ENCODE measurements at regions not wholly inside any gene's neighbourhood (a gene's known extent, or its start where the extent isn't known, plus 50 kb on each side); places are given as distances from the start of the nearest gene placed in this dataset.

DNA sequence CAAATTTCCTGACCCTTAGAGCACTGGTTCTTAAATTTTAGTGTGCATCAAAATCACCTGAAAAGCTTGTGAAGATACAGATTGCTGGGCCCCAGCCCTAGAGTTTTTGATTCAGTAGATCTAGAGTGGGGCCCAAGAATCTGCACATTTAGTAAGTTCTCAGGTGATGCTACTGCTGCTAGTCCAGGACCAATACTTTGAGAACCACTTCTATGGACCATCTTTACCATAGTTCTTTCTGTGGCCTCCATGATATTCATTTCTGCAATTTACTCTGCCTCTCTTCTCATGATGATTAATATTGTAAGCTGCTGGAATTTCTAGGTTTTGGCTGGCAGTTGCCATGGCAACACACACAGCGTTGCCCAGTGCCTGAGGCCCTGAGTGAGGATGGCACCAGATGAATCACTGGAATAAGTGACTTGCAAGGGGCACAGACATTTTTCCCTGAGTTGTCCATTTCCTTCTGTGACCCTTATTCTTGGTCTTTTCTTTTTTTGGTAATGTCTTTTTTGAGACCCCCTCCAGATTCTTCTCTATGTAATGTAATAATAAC lies 83.6 kb downstream of the PPP1R2C start:
- Histone ChIP-seq H3K4me2 (ENCODE audit: low read length) (no peak overlapping the region), H3K4me1 (ENCODE audit: control insufficient read depth, insufficient read depth, low read length) (no peaks in the 10 kb centered on the region), H3K27me3 (ENCODE audit: control insufficient read depth, insufficient read depth, low read length) (peaks cover 5% of the 10 kb centered on the region), H3K4me3 (ENCODE audit: low read length) (no peak overlapping the region), H3K9me3 (replicated peaks; ENCODE audit: low read length) (no peaks in the 10 kb centered on the region), H3K36me3 (ENCODE audit: insufficient read depth, low read length) (no peaks in the 10 kb centered on the region), H3K9ac (ENCODE audit: low read depth, low read length) (no peak overlapping the region)

DNA sequence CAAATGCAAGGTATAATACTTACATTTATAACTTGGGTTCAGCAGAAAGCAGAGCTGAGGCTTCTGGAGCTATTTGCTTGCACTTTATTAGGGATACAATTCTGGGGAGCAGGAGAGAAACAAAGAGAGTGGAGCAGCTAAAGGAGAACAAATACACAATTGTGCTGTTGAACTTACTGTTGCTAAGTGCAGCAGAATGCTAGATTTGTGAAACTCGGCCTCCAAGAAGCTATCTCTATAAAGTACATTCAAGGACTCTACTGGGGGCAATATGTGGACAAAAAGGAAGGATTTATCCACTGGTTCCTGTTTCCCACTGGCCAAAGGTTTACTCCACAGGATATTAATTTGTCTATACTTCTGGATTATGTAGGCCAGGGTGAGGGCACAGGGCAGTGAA lies 86.8 kb downstream of the PPP1R2C start:
- H3K36me3 ChIP-seq (ENCODE audit: insufficient read depth, low read length), result no peaks in the 10 kb centered on the region
- H3K4me1 ChIP-seq (ENCODE audit: control insufficient read depth, insufficient read depth, low read length), result no peaks in the 10 kb centered on the region
- no peak overlapping the region for H3K4me3 ChIP-seq (ENCODE audit: low read length)
- no peak overlapping the region for H3K4me2 ChIP-seq (ENCODE audit: low read length)
- peaks cover 4% of the 10 kb centered on the region for H3K27me3 ChIP-seq (ENCODE audit: control insufficient read depth, insufficient read depth, low read length)
- no peak overlapping the region for H3K9ac ChIP-seq (ENCODE audit: low read depth, low read length)
- no peaks in the 10 kb centered on the region for H3K9me3 ChIP-seq (replicated peaks; ENCODE audit: low read length)

DNA sequence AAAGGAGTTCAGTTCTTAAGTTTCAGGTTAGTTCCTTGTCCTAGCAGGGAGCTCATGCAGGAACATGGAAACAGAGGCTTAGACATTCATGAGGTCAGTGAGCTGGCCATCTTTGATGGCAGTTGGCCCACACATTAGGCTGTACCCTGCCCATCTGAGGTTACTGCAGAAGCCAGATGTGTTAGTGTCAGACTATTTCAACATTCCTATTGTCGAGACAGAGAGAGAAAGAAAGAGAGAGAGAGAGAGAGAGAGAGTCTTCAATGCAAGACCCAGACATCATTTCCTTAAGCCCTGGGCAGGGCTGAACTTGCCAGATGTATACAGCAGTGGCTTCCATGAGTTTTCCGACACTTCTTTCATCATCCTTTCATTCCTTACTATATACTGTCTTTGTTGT lies 91.3 kb downstream of the PPP1R2C start:
- Histone ChIP-seq H3K4me3 (ENCODE audit: low read length) (no peak overlapping the region), H3K9ac (ENCODE audit: low read depth, low read length) (no peak overlapping the region), H3K4me2 (ENCODE audit: low read length) (no peak overlapping the region), H3K4me1 (ENCODE audit: control insufficient read depth, insufficient read depth, low read length) (no peaks in the 10 kb centered on the region), H3K27me3 (ENCODE audit: control insufficient read depth, insufficient read depth, low read length) (no peaks in the 10 kb centered on the region), H3K9me3 (replicated peaks; ENCODE audit: low read length) (no peaks in the 10 kb centered on the region), H3K36me3 (ENCODE audit: insufficient read depth, low read length) (no peaks in the 10 kb centered on the region)

DNA sequence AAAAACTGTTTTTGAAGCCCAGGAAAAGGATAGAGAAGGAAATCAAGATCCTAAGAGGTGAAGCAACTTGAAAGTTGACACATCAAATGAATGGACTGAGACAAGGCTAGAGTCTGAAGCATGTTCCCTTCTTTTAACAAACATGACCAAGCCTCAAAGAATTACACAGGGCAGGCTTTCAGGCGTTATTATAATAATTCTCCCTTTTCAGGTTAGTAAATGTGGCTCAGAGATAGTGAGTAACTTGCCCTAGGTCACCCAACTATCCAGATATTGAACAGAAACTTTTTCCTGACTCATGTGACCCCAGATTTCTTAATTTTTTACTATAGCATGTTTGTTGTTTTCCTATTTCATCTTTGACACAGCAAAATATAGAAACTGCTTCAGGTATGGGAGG lies 91.7 kb downstream of the PPP1R2C start:
- H3K4me2 ChIP-seq (ENCODE audit: low read length), result no peak overlapping the region
- H3K4me3 ChIP-seq (ENCODE audit: low read length), result no peak overlapping the region
- no peak overlapping the region for H3K9ac ChIP-seq (ENCODE audit: low read depth, low read length)
- no peaks in the 10 kb centered on the region for H3K4me1 ChIP-seq (ENCODE audit: control insufficient read depth, insufficient read depth, low read length)
- no peaks in the 10 kb centered on the region for H3K36me3 ChIP-seq (ENCODE audit: insufficient read depth, low read length)
- no peaks in the 10 kb centered on the region for H3K9me3 ChIP-seq (replicated peaks; ENCODE audit: low read length)
- no peaks in the 10 kb centered on the region for H3K27me3 ChIP-seq (ENCODE audit: control insufficient read depth, insufficient read depth, low read length)

DNA sequence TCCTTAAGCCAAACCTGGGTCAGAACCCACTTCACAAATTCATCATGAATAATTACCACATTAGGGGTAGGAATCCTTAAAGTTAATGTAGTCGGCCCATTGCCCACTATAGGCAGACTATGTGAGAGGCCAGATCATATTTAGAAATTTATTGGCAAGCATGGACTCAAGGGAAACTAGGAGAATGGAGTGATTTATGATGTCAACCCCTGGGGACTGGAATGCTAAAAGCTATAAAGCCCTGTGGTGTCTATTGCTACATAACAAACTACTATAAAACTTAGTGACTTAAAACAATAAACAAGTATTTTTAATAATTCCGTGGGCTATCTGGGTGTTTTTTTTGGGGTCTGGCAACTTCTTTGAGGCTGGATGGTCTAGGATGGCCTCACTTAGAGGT lies 93.9 kb downstream of the PPP1R2C start:
- Histone ChIP-seq H3K9ac (ENCODE audit: low read depth, low read length) (no peak overlapping the region), H3K9me3 (replicated peaks; ENCODE audit: low read length) (no peaks in the 10 kb centered on the region), H3K27me3 (ENCODE audit: control insufficient read depth, insufficient read depth, low read length) (no peaks in the 10 kb centered on the region), H3K4me3 (ENCODE audit: low read length) (no peak overlapping the region), H3K4me2 (ENCODE audit: low read length) (no peak overlapping the region), H3K36me3 (ENCODE audit: insufficient read depth, low read length) (no peaks in the 10 kb centered on the region), H3K4me1 (ENCODE audit: control insufficient read depth, insufficient read depth, low read length) (no peaks in the 10 kb centered on the region)

DNA sequence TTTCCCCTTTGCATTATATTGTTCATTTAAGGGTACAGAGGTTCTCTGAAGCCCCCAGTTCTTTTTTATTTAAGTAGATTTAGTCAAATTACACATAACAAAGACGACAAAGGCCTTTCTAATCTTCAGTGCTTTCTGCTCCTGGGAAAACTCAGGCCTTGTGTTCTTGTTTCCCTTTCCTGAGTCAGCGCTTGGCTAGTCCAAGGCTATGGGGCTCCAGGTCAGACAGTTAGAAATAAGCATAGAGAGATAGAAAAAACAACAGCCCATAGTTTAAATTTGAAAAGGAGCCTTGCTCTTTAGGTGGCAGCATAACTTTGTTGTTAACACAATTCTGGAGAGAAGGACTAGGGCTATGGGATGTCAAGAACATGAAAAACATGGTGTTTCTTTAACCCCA lies 97.3 kb downstream of the PPP1R2C start:
- Histone ChIP-seq H3K4me1 (ENCODE audit: control insufficient read depth, insufficient read depth, low read length) (no peaks in the 10 kb centered on the region), H3K36me3 (ENCODE audit: insufficient read depth, low read length) (no peaks in the 10 kb centered on the region), H3K9ac (ENCODE audit: low read depth, low read length) (no peak overlapping the region), H3K27me3 (ENCODE audit: control insufficient read depth, insufficient read depth, low read length) (no peaks in the 10 kb centered on the region), H3K4me3 (ENCODE audit: low read length) (no peak overlapping the region), H3K9me3 (replicated peaks; ENCODE audit: low read length) (no peaks in the 10 kb centered on the region), H3K4me2 (ENCODE audit: low read length) (no peak overlapping the region)

DNA sequence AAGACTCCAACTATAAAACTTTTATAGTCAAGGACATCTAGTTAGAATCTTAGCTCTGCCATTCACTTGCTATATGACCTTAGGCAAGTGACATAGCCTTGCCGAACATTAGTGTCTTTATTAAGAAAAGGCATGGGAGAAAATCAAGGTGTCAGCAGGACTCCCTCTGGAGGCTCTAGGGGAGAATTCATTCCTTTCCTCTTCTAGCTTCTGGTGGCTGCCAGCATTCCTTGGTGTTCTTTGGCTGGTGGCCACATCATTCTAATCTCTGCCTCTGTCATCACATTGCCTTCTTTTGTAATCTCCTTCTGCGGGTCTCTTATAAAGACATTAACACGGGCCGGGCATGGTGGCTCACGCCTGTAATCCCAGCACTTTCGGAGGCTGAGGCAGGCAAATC lies 99.8 kb downstream of the PPP1R2C start:
- Histone ChIP-seq H3K9ac (ENCODE audit: low read depth, low read length) (no peak overlapping the region), H3K9me3 (replicated peaks; ENCODE audit: low read length) (no peaks in the 10 kb centered on the region), H3K4me1 (ENCODE audit: control insufficient read depth, insufficient read depth, low read length) (no peaks in the 10 kb centered on the region), H3K36me3 (ENCODE audit: insufficient read depth, low read length) (no peaks in the 10 kb centered on the region), H3K4me3 (ENCODE audit: low read length) (no peak overlapping the region), H3K27me3 (ENCODE audit: control insufficient read depth, insufficient read depth, low read length) (no peaks in the 10 kb centered on the region), H3K4me2 (ENCODE audit: low read length) (no peak overlapping the region)

DNA sequence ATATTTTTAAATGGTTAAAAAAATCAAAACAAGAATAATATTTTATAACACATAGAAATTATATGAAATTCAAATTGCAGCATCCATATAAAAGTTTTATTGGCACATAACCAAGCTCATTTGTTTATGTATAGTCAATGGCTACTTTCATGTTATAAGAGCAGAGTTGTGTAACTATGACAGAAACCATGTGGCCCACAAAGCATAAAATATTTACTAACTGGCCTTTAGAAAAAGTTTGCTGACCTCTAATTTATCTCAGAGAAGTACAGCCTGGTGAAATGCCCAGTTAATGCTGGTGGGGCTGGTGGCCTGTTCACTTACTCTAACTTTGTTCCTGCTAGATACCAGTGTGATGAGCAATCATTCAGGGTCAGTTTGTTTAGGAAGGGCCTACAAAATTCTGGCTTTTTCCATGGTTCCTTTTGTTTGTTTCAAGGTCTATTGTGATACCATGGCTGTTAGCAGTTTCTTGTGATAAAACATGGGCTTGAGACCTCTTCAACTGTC lies 104.6 kb downstream of the PPP1R2C start:
- no peaks in the 10 kb centered on the region for H3K9me3 ChIP-seq (replicated peaks; ENCODE audit: low read length)
- no peaks in the 10 kb centered on the region for H3K27me3 ChIP-seq (ENCODE audit: control insufficient read depth, insufficient read depth, low read length)
- no peaks in the 10 kb centered on the region for H3K4me1 ChIP-seq (ENCODE audit: control insufficient read depth, insufficient read depth, low read length)
- H3K36me3 ChIP-seq (ENCODE audit: insufficient read depth, low read length), result no peaks in the 10 kb centered on the region
- H3K9ac ChIP-seq (ENCODE audit: low read depth, low read length), result no peak overlapping the region
- no peak overlapping the region for H3K4me3 ChIP-seq (ENCODE audit: low read length)
- H3K4me2 ChIP-seq (ENCODE audit: low read length), result no peak overlapping the region

DNA sequence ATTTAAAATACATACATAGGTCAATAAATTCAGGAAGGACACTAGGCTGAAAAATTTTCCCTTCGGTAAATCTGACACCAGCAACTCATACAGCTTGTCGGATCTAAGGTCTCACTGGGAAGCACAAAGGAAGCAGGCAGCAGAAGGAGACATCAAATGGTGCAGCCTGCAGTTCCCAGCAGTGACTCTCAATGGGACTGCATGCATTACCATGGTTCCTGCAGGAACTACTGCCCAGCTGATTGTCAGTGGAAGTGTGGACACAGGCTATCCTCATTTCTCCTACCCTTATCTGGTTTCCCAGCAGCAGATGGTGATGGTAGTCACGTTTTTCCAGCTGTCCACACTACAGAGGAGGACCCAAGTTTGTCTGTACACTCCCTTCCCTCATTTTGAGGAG lies 113.3 kb downstream of the PPP1R2C start:
- H3K36me3 ChIP-seq (ENCODE audit: insufficient read depth, low read length), result no peaks in the 10 kb centered on the region

DNA sequence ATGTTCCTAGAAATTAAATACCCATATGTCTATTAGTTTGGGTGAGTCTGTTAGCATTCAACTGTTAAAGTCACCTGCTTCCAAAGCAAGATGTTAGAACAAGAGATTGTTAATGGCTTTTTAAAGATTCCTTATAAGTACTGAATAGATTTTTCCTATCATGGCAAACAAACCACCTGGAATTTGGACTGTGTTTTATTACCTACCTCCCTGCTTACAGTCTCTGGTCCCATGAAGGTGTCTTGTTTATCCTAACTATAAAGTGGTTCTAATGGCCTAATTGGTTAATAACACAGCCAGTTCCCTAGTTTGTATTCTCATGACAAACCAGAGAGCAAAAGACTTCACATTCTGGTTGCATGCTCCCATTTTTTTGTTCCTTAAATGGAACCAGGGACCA lies 149.5 kb downstream of the PPP1R2C start:
- H3K4me1 ChIP-seq (ENCODE audit: control insufficient read depth, insufficient read depth, low read length), result no peaks in the 10 kb centered on the region
- H3K27me3 ChIP-seq (ENCODE audit: control insufficient read depth, insufficient read depth, low read length), result no peaks in the 10 kb centered on the region
- H3K4me3 ChIP-seq (ENCODE audit: low read length), result no peak overlapping the region
- H3K9ac ChIP-seq (ENCODE audit: low read depth, low read length), result no peak overlapping the region
- H3K9me3 ChIP-seq (replicated peaks; ENCODE audit: low read length), result no peaks in the 10 kb centered on the region
- no peaks in the 10 kb centered on the region for H3K36me3 ChIP-seq (ENCODE audit: insufficient read depth, low read length)
- H3K4me2 ChIP-seq (ENCODE audit: low read length), result no peak overlapping the region

More for the DNA sequence above, 113.3 kb downstream of the PPP1R2C start:
- Histone ChIP-seq H3K4me3 (ENCODE audit: low read length) (no peak overlapping the region), H3K27me3 (ENCODE audit: control insufficient read depth, insufficient read depth, low read length) (no peaks in the 10 kb centered on the region), H3K9ac (ENCODE audit: low read depth, low read length) (no peak overlapping the region), H3K4me2 (ENCODE audit: low read length) (no peak overlapping the region), H3K9me3 (replicated peaks; ENCODE audit: low read length) (no peaks in the 10 kb centered on the region), H3K4me1 (ENCODE audit: control insufficient read depth, insufficient read depth, low read length) (no peaks in the 10 kb centered on the region)

DNA sequence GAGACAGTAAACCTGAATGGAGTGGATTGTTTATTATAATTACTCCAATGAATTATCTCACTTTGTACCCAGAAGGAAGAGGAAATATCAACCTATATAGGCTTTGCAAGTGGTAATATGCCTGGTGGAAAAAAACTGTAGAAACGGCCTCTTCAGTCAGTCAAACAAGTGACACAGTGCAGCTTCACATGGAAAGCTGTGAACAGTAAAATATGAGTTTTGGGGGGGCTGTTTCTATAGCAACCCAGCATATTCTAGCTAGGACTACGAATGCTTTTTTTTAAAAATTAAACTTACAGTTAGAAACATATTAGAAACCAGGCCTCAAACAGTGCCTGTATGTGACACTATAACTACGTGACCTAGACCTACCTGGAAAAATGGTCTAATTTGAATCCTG lies 150.1 kb downstream of the PPP1R2C start:
- no peak overlapping the region for H3K4me2 ChIP-seq (ENCODE audit: low read length)
- H3K27me3 ChIP-seq (ENCODE audit: control insufficient read depth, insufficient read depth, low read length), result no peaks in the 10 kb centered on the region
- H3K36me3 ChIP-seq (ENCODE audit: insufficient read depth, low read length), result no peaks in the 10 kb centered on the region
- H3K9me3 ChIP-seq (replicated peaks; ENCODE audit: low read length), result no peaks in the 10 kb centered on the region
- no peak overlapping the region for H3K9ac ChIP-seq (ENCODE audit: low read depth, low read length)
- H3K4me3 ChIP-seq (ENCODE audit: low read length), result no peak overlapping the region
- no peaks in the 10 kb centered on the region for H3K4me1 ChIP-seq (ENCODE audit: control insufficient read depth, insufficient read depth, low read length)

DNA sequence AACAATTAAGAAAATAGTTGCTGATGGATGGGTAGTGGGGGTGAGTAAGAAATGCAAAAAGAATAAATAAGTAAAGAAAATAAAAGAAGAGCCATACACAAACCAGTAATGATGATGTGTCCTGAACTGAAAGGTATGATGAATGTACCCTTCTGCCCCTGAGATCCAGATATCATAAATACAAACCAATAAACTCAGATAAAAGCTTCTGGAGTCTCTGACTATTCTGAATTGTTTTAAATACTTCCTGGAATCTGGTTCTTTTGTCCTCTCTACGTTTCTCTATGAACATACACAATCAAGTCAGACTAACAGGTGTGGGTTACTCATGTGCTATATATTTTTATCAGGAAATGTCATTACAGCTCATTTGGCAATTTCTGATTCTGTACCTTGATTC lies 153.4 kb downstream of the PPP1R2C start:
- no peaks in the 10 kb centered on the region for H3K9me3 ChIP-seq (replicated peaks; ENCODE audit: low read length)
- no peaks in the 10 kb centered on the region for H3K4me1 ChIP-seq (ENCODE audit: control insufficient read depth, insufficient read depth, low read length)

More for the DNA sequence above, 153.4 kb downstream of the PPP1R2C start:
- no peak overlapping the region for H3K9ac ChIP-seq (ENCODE audit: low read depth, low read length)
- no peaks in the 10 kb centered on the region for H3K36me3 ChIP-seq (ENCODE audit: insufficient read depth, low read length)
- no peaks in the 10 kb centered on the region for H3K27me3 ChIP-seq (ENCODE audit: control insufficient read depth, insufficient read depth, low read length)
- no peak overlapping the region for H3K4me2 ChIP-seq (ENCODE audit: low read length)
- no peak overlapping the region for H3K4me3 ChIP-seq (ENCODE audit: low read length)
